ENCODE measurements at regions not wholly inside any gene's neighbourhood (a gene's known extent, or its start where the extent isn't known, plus 50 kb on each side); places are given as distances from the start of the nearest gene placed in this dataset.

DNA sequence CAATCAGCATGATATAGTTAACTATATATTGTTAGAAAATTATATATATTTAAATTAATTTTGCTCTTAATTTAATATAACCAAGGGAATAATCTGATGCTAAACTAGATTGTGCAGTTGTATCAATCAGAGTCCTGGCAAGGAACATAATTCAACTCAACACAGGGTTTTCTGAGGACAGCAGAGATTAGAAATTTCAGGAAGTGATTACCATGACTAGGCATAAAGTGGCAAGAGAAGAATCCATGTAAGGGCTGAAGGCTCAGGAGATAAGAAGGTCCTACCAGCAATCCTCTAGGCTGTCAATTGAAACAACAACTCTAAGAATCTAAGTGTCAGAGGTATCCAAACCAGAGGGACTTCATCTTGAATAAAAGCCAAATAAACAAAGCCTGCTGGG is 807.8 kb downstream of the DSC3 start:
- H3K9me3 ChIP-seq (ENCODE audit: low read length): no peaks in the 10 kb centered on the region
- TF ChIP-seq, protein P1, sequence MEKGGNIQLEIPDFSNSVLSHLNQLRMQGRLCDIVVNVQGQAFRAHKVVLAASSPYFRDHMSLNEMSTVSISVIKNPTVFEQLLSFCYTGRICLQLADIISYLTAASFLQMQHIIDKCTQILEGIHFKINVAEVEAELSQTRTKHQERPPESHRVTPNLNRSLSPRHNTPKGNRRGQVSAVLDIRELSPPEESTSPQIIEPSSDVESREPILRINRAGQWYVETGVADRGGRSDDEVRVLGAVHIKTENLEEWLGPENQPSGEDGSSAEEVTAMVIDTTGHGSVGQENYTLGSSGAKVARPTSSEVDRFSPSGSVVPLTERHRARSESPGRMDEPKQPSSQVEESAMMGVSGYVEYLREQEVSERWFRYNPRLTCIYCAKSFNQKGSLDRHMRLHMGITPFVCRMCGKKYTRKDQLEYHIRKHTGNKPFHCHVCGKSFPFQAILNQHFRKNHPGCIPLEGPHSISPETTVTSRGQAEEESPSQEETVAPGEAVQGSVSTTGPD (CRISPR knock-in tag; IDR thresholded peaks at IDR 0.05): no peak
- TF ChIP-seq NFE2L2 (IDR thresholded peaks at IDR 0.05; ENCODE audit: low read length): peak; percentile 47; the same call in 1 of the 2 replicates
- H3K36me3 ChIP-seq (replicated peaks in 1 of 2; ENCODE audit: control insufficient read depth in 1 of 2, insufficient read depth in 2 of 2, low read length in 2 of 2): no peaks in the 10 kb centered on the region
- CTCF ChIA-PET (ENCODE audit: low intra/inter-chr PET ratio, low total read pairs): no interaction called here
- H4K20me1 ChIP-seq (ENCODE audit: insufficient read depth, low read length): no peaks in the 10 kb centered on the region
- H3K4me3 ChIP-seq (replicated peaks in 1 of 3; ENCODE audit: insufficient read depth in 1 of 3, low read depth in 2 of 3, low read length in 3 of 3): no peak overlapping the region
- H3K4me1 ChIP-seq (ENCODE audit: insufficient read depth, low read length): no peaks in the 10 kb centered on the region
- no peak for FAIRE-seq
- no peak overlapping the region for H3K4me2 ChIP-seq (ENCODE audit: low read depth, low read length)
- POLR2A ChIA-PET: no interaction called here
- H3K9ac ChIP-seq (ENCODE audit: insufficient read depth, low read depth, low read length): no peak overlapping the region
- H2AFZ ChIP-seq (ENCODE audit: low read length): no peak overlapping the region
- H3K79me2 ChIP-seq (ENCODE audit: insufficient read depth, low read length): no peaks in the 10 kb centered on the region
- ATAC-seq: no peak
- H3K27me3 ChIP-seq (ENCODE audit: control insufficient read depth in 1 of 2, insufficient read depth in 2 of 2, low read length in 2 of 2): no peaks in the 10 kb centered on the region
- DNase-seq (ENCODE audit: low spot score): no peak
- H3K27ac ChIP-seq (ENCODE audit: extremely low read length, insufficient read depth, low read length): no peak overlapping the region
- BruUV-seq (replicated peaks): no TSS peak
- in situ Hi-C loops (cut with HindIII; ENCODE audit: extremely low pct_ligation_motif_present, low pct_unique_long_range_greater_than_20kb) (no loop called here), intact Hi-C loops (cut with micrococcal nuclease; ENCODE audit: unreplicated experiment) (no loop called here)

DNA sequence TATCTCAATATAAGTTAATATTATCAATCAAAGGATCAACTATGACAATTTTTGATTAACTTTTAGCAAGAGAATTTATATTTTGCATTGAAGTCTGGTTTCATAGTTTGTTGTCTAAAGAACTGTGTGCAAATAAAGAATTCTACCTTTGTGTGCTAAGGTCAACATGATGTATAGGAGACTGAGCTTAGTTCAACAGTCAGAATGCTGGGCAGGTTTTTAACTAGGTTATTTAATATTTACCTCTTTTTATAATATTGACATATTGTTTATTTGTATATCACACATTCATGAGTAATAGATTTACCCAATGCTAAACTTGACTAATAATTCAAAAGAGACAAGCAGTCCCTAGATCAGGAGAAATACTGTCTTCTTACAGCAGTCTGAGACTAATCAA is 831.4 kb downstream of the DSC3 start:
- Histone ChIP-seq H2AFZ (ENCODE audit: low read length) (no peak overlapping the region), H3K36me3 (replicated peaks in 1 of 2; ENCODE audit: control insufficient read depth in 1 of 2, insufficient read depth in 2 of 2, low read length in 2 of 2) (no peaks in the 10 kb centered on the region), H3K4me3 (replicated peaks in 1 of 3; ENCODE audit: insufficient read depth in 1 of 3, low read depth in 2 of 3, low read length in 3 of 3) (no peak overlapping the region), H3K9ac (ENCODE audit: insufficient read depth, low read depth, low read length) (no peak overlapping the region), H3K79me2 (ENCODE audit: insufficient read depth, low read length) (no peaks in the 10 kb centered on the region), H3K9me3 (ENCODE audit: low read length) (no peaks in the 10 kb centered on the region), H4K20me1 (ENCODE audit: insufficient read depth, low read length) (no peaks in the 10 kb centered on the region), H3K4me1 (ENCODE audit: insufficient read depth, low read length) (no peaks in the 10 kb centered on the region), H3K4me2 (ENCODE audit: low read depth, low read length) (no peak overlapping the region), H3K27ac (ENCODE audit: extremely low read length, insufficient read depth, low read length) (no peak overlapping the region), H3K27me3 (ENCODE audit: control insufficient read depth in 1 of 2, insufficient read depth in 2 of 2, low read length in 2 of 2) (no peaks in the 10 kb centered on the region)
- intact Hi-C loops (cut with micrococcal nuclease; ENCODE audit: unreplicated experiment): no loop called here
- ChIA-PET CTCF (ENCODE audit: low intra/inter-chr PET ratio, low total read pairs) (no interaction called here), POLR2A (no interaction called here)
- ATAC-seq: no peak
- no peak for DNase-seq (ENCODE audit: low spot score)
- TF ChIP-seq ISL2 (CRISPR knock-in tag; IDR thresholded peaks at IDR 0.05): no peak
- TF ChIP-seq ZNF3 (CRISPR knock-in tag; IDR thresholded peaks at IDR 0.05): no peak
- TF ChIP-seq ZNF251 (CRISPR knock-in tag; IDR thresholded peaks at IDR 0.05): no peak
- TF ChIP-seq HCFC1 (IDR thresholded peaks at IDR 0.05; ENCODE audit: low read depth, low read length): no peak
- TF ChIP-seq ZNF563 (CRISPR knock-in tag; IDR thresholded peaks at IDR 0.05): no peak
- no peak for TF ChIP-seq ZNF225 (CRISPR knock-in tag; IDR thresholded peaks at IDR 0.05)
- in situ Hi-C loops (cut with HindIII; ENCODE audit: extremely low pct_ligation_motif_present, low pct_unique_long_range_greater_than_20kb): no loop called here
- no TSS peak for BruUV-seq (replicated peaks)
- no peak for FAIRE-seq
